Peyer's patch (tissue), 4 donors: ENCODE measurements at regions not wholly inside any gene's neighbourhood (a gene's known extent, or its start where the extent isn't known, plus 50 kb on each side); places are given as distances from the start of the nearest gene placed in this dataset.

Experiments
- DNase-seq, 3 donors: peaks; one replicate each; pipeline ENCODE4 v3.0.0-alpha.2; 2017 to 2019
- H3K27ac ChIP-seq, 4 donors: fragments of 200-600 bp; sonication (generic); one replicate each; pipeline ENCODE4 v1.5.1; 2016 to 2019
- H3K27me3 ChIP-seq, 2 donors: fragments of 200-600 bp; sonication (generic); one replicate each; pipeline ENCODE4 v1.5.1; 2019
- H3K36me3 ChIP-seq, 3 donors: fragments of 200-600 bp; sonication (generic); one replicate each; pipeline ENCODE4 v1.5.1; 2016 to 2019
- H3K4me1 ChIP-seq, 4 donors: fragments of 200-600 bp; sonication (generic); one replicate each; pipeline ENCODE4 v1.5.1; 2016 to 2019
- H3K4me3 ChIP-seq, 4 donors: fragments of 200-600 bp; sonication (generic); 1 replicate in 3 of 4; 2 replicates in 1 of 4; pipeline ENCODE4 v1.5.1; 2016 to 2019; ENCODE audit warnings: mild to moderate bottlenecking in 1 of 4
- H3K9me3 ChIP-seq, 4 donors: fragments of 200-600 bp; sonication (generic); one replicate each; pipeline ENCODE4 v1.5.1; 2016 to 2019; ENCODE audit warnings: mild to moderate bottlenecking in 1 of 4
- POLR2A ChIP-seq, 2 donors: fragments of 450-650 bp; IDR thresholded peaks; one replicate each; pipeline ENCODE4 v1.5.1; 2017; ENCODE audit warnings: antibody characterized with exemption in 2 of 2, mild to moderate bottlenecking in 2 of 2, moderate library complexity in 2 of 2
- TF ChIP-seq, protein P1 (sequence below), 6 experiments: fragments of 450-650 bp in 4 of 6; fragments of 200-600 bp in 2 of 6; sonication (generic) in 1 of 6; IDR thresholded peaks; one replicate each; pipeline ENCODE4 v1.5.1; 2017 to 2019; ENCODE audit warnings: antibody characterized with exemption in 6 of 6, mild to moderate bottlenecking in 3 of 6, moderate library complexity in 1 of 6

DNA sequence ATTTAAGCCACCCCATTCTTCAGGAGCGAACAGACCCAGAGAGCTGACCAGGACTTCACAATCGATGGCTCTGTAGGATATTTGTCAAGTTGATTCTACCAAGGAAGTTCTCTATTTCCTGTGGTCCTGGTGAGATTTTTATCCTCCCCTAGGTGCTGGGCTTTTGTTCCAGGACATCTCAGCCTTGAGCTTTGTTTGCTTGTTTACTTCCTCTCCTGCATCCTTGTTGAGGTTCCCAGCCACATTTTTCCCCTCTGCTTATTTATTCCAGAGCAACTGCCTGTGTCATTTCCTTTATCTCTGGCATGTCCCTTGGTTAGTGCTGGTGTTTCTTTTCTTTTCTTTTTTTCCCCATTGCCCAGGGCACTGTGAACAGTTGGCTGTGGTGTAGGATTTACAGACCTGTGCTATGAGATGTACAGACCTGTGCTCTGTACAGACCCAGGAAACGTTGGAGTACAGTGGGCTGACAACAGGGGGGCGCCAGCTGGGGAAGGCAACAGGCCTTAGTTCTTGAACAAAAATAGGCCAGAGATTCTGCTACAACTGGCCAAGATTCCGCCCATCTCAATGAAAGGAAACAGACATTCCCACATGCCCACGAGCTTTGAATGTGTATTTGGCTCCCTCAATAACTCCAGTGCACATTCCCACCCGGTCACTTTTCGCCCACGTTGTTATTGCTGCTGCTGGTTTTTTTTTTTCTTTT, 235.9 kb upstream of the DDI1 start:
- Histone ChIP-seq H3K27ac (no peak overlapping the region), H3K4me3 (no peak overlapping the region), H3K4me1 (no peaks in the 10 kb centered on the region), H3K36me3 (no peaks in the 10 kb centered on the region), H3K27me3 (no peaks in the 10 kb centered on the region), H3K9me3 (no peaks in the 10 kb centered on the region)
- no peak for DNase-seq
- TF ChIP-seq, protein P1, sequence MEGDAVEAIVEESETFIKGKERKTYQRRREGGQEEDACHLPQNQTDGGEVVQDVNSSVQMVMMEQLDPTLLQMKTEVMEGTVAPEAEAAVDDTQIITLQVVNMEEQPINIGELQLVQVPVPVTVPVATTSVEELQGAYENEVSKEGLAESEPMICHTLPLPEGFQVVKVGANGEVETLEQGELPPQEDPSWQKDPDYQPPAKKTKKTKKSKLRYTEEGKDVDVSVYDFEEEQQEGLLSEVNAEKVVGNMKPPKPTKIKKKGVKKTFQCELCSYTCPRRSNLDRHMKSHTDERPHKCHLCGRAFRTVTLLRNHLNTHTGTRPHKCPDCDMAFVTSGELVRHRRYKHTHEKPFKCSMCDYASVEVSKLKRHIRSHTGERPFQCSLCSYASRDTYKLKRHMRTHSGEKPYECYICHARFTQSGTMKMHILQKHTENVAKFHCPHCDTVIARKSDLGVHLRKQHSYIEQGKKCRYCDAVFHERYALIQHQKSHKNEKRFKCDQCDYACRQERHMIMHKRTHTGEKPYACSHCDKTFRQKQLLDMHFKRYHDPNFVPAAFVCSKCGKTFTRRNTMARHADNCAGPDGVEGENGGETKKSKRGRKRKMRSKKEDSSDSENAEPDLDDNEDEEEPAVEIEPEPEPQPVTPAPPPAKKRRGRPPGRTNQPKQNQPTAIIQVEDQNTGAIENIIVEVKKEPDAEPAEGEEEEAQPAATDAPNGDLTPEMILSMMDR (IDR thresholded peaks at IDR 0.05) = no peak
- no peak for TF ChIP-seq POLR2A (IDR thresholded peaks at IDR 0.05)

DNA sequence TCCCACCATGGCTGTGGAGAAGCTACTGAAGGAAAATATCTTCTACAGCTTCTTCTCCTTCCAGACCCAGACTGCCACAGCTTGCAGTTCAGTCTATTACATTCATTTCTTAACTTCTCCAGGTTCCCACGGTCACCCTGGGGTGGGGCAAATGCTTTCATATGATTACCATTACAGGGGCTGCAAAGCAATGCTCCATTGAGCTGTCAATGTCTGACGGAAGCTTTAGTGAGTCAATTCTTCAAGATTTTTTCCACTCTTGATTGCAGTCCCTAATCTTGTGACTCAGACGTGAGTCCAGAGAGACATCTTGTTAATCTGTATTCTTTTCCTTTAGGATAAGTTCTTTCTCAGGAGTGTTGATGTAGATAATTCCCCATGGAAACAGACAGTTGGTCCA, 233.4 kb upstream of the DDI1 start:
- no peaks in the 10 kb centered on the region for H3K4me1 ChIP-seq
- no peak overlapping the region for H3K4me3 ChIP-seq
- no peak for DNase-seq
- no peaks in the 10 kb centered on the region for H3K36me3 ChIP-seq
- no peaks in the 10 kb centered on the region for H3K9me3 ChIP-seq
- H3K27me3 ChIP-seq = no peaks in the 10 kb centered on the region
- no peak overlapping the region for H3K27ac ChIP-seq
- TF ChIP-seq, protein P1 (IDR thresholded peaks at IDR 0.05) = no peak
- no peak for TF ChIP-seq POLR2A (IDR thresholded peaks at IDR 0.05)

DNA sequence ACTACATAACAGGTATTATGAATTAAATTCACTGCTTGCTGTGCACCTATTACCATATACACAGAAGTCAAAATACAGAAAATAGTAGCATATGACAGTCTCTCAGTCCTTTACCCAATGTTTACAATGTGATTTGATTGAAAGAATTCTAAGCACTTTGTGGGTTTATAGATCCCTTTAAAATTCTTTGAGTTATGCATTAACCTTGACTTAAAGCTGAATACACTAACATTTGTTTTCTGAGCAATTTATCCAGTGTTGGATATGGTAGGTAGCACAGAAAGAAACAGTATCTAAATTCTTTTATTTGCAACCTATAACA, 230.8 kb upstream of the DDI1 start:
- Histone ChIP-seq H3K4me3 (no peak overlapping the region), H3K9me3 (no peaks in the 10 kb centered on the region), H3K4me1 (no peaks in the 10 kb centered on the region), H3K27ac (no peak overlapping the region), H3K36me3 (no peaks in the 10 kb centered on the region), H3K27me3 (no peaks in the 10 kb centered on the region)
- DNase-seq = no peak
- TF ChIP-seq, protein P1 (IDR thresholded peaks at IDR 0.05) = no peak
- TF ChIP-seq POLR2A (IDR thresholded peaks at IDR 0.05) = no peak

DNA sequence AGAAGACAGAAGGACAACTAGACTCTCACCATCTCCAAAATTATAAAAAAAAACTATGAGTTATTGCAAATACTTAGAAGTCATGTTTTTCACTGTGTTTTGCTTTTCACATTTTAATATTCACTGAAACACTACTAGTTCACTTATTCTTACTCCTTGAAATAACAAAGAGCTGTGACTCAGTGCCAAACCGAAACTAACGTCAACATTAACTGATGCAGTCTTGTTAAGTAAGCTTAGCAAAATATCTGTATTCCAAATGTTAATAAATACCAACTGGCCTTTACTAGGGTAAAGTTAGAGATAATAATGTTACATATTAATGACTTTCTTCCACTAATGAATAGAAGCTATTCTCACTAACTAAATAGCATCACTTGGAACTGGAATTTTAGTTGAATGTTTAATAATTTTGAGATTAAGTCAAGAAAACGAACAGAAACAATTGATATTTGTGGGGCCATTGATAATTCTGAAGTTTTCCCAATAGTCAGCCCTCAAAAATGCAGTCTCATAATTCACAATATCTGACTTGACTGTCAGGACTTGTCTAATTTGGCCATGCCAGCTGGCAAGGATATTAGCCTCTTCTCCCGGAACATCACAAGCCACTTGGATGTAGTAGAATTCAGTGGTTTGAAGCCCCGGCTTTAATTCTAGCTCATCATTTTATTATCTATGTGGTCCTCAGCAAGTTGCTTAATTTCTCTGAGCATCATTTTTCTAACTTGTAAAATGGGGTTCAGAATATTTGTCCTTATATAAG, 230.1 kb upstream of the DDI1 start:
- no peak for DNase-seq
- Histone ChIP-seq H3K9me3 (no peaks in the 10 kb centered on the region), H3K36me3 (no peaks in the 10 kb centered on the region), H3K27ac (no peak overlapping the region), H3K27me3 (no peaks in the 10 kb centered on the region), H3K4me3 (no peak overlapping the region), H3K4me1 (no peaks in the 10 kb centered on the region)
- TF ChIP-seq, protein P1 (IDR thresholded peaks at IDR 0.05) = no peak
- TF ChIP-seq POLR2A (IDR thresholded peaks at IDR 0.05) = no peak

- Histone ChIP-seq H3K27ac (no peak overlapping the region), H3K4me3 (no peak overlapping the region), H3K36me3 (no peaks in the 10 kb centered on the region), H3K9me3 (no peaks in the 10 kb centered on the region), H3K27me3 (no peaks in the 10 kb centered on the region), H3K4me1 (no peaks in the 10 kb centered on the region)
- no peak for TF ChIP-seq POLR2A (IDR thresholded peaks at IDR 0.05)
- TF ChIP-seq, protein P1 (IDR thresholded peaks at IDR 0.05) = no peak
- no peak for DNase-seq
These were observed 228.6 kb upstream of the DDI1 start for GRCh38 chr11:103807806-103808205.
